HCT116 (cell line): ENCODE measurements at regions not wholly inside any gene's neighbourhood (a gene's known extent, or its start where the extent isn't known, plus 50 kb on each side); places are given as distances from the start of the nearest gene placed in this dataset.

ENCODE experiments used
- ZFX ChIP-seq: fragments of 450-650 bp; IDR thresholded peaks from 2 replicates; pipeline ENCODE4 v1.6.1; 2017
- TF ChIP-seq, protein P1 (sequence below), 3 experiments: fragments of 200-600 bp in 1 of 3; sonication (generic) in 1 of 3; IDR thresholded peaks in 2 of 3; conservative IDR thresholded peaks in 1 of 3; 2 replicates each; pipeline ENCODE4 v1.5.1; 2012 to 2017; ENCODE audit warnings: low read depth in 2 of 3, low read length in 2 of 3, antibody characterized with exemption in 1 of 3, borderline replicate concordance in 1 of 3, control low read depth in 1 of 3, mild to moderate bottlenecking in 1 of 3, mixed read lengths in 1 of 3, mixed run types in 1 of 3, moderate library complexity in 1 of 3; ENCODE audit not compliant: insufficient read depth in 1 of 3

GRCh38 chr14:57038689-57039088 is 228.4 kb upstream of the OTX2 start:
- TF ChIP-seq, protein P1, sequence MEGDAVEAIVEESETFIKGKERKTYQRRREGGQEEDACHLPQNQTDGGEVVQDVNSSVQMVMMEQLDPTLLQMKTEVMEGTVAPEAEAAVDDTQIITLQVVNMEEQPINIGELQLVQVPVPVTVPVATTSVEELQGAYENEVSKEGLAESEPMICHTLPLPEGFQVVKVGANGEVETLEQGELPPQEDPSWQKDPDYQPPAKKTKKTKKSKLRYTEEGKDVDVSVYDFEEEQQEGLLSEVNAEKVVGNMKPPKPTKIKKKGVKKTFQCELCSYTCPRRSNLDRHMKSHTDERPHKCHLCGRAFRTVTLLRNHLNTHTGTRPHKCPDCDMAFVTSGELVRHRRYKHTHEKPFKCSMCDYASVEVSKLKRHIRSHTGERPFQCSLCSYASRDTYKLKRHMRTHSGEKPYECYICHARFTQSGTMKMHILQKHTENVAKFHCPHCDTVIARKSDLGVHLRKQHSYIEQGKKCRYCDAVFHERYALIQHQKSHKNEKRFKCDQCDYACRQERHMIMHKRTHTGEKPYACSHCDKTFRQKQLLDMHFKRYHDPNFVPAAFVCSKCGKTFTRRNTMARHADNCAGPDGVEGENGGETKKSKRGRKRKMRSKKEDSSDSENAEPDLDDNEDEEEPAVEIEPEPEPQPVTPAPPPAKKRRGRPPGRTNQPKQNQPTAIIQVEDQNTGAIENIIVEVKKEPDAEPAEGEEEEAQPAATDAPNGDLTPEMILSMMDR (IDR thresholded peaks at IDR 0.05 in 2 of 3, conservative IDR thresholded peaks at IDR 0.05 in 1 of 3; ENCODE audit: borderline replicate concordance in 1 of 3, insufficient read depth in 1 of 3, low read depth in 2 of 3, low read length in 2 of 3) = no peak
- TF ChIP-seq ZFX = no peak
